H9 (cell line): ENCODE measurements at regions not wholly inside any gene's neighbourhood (a gene's known extent, or its start where the extent isn't known, plus 50 kb on each side); places are given as distances from the start of the nearest gene placed in this dataset.

Source experiments
- DNase-seq: peaks from one replicate; pipeline ENCODE4 v3.0.0-alpha.2; 2017
- H2AFZ ChIP-seq: one replicate; pipeline ENCODE4 v1.6.1; 2013; ENCODE audit warnings: mild to moderate bottlenecking, low read length, control low read depth, moderate library complexity
- H2AK5ac ChIP-seq: 2 replicates; pipeline ENCODE4 v1.6.1; 2013; ENCODE audit warnings: low read length, control low read depth, mixed read lengths; ENCODE audit not compliant: insufficient read length
- H2BK120ac ChIP-seq: one replicate; pipeline ENCODE4 v1.6.1; 2013; ENCODE audit warnings: low read depth, mild to moderate bottlenecking, low read length, control low read depth, inconsistent platforms; ENCODE audit not compliant: poor library complexity, severe bottlenecking
- H2BK12ac ChIP-seq: 2 replicates; pipeline ENCODE4 v1.6.1; 2013; ENCODE audit warnings: low read length, control low read depth, mixed read lengths, low read depth; ENCODE audit not compliant: insufficient read length
- H2BK15ac ChIP-seq: 2 replicates; pipeline ENCODE4 v1.6.1; 2013; ENCODE audit warnings: low read depth, low read length, control low read depth
- H2BK20ac ChIP-seq: one replicate; pipeline ENCODE4 v1.6.1; 2013; ENCODE audit warnings: low read depth, mild to moderate bottlenecking, low read length, control low read depth, inconsistent platforms; ENCODE audit not compliant: poor library complexity, severe bottlenecking
- H2BK5ac ChIP-seq: 2 replicates; pipeline ENCODE4 v1.6.1; 2013; ENCODE audit warnings: low read length, control low read depth, mixed read lengths; ENCODE audit not compliant: insufficient read length
- H3K14ac ChIP-seq: 2 replicates; pipeline ENCODE4 v1.6.1; 2013; ENCODE audit warnings: low read length, control low read depth; ENCODE audit not compliant: insufficient read depth
- H3K18ac ChIP-seq: 2 replicates; pipeline ENCODE4 v1.6.1; 2013; ENCODE audit warnings: low read depth, mild to moderate bottlenecking, mixed read lengths, low read length, control low read depth; ENCODE audit not compliant: insufficient read length
- H3K23ac ChIP-seq: 2 replicates; pipeline ENCODE4 v1.6.1; 2013; ENCODE audit warnings: low read length, control low read depth, mixed read lengths, low read depth; ENCODE audit not compliant: insufficient read length
- H3K23me2 ChIP-seq: 2 replicates; pipeline ENCODE4 v1.6.1; 2013; ENCODE audit warnings: low read depth, mild to moderate bottlenecking, mixed read lengths, low read length, control low read depth; ENCODE audit not compliant: insufficient read length, poor library complexity, severe bottlenecking
- H3K27ac ChIP-seq: 2 replicates; pipeline ENCODE4 v1.5.1; 2013; ENCODE audit warnings: low read length, control low read depth, mixed read lengths, low read depth; ENCODE audit not compliant: insufficient read length
- H3K27me3 ChIP-seq: 2 replicates; pipeline ENCODE4 v1.6.1; 2013; ENCODE audit warnings: low read length, control low read depth, inconsistent platforms; ENCODE audit not compliant: insufficient read depth
- H3K4ac ChIP-seq: 2 replicates; pipeline ENCODE4 v1.6.1; 2013; ENCODE audit warnings: low read depth, mild to moderate bottlenecking, control low read depth, inconsistent platforms, low read length, moderate library complexity
- H3K4me1 ChIP-seq: 2 replicates; pipeline ENCODE4 v1.6.1; 2013; ENCODE audit warnings: low read length, control low read depth, inconsistent platforms; ENCODE audit not compliant: insufficient read depth
- H3K4me2 ChIP-seq: 2 replicates; pipeline ENCODE4 v1.6.1; 2013; ENCODE audit warnings: low read length, control low read depth, mixed read lengths; ENCODE audit not compliant: insufficient read length, insufficient read depth
- H3K56ac ChIP-seq: 2 replicates; pipeline ENCODE4 v1.6.1; 2013; ENCODE audit warnings: low read depth, mild to moderate bottlenecking, mixed read lengths, low read length, control low read depth; ENCODE audit not compliant: insufficient read length
- H3K79me1 ChIP-seq: 2 replicates; pipeline ENCODE4 v1.6.1; 2013; ENCODE audit warnings: low read depth, mild to moderate bottlenecking, moderate library complexity, low read length, control low read depth, inconsistent platforms; ENCODE audit not compliant: insufficient read depth, poor library complexity, severe bottlenecking
- H3K79me2 ChIP-seq: 2 replicates; pipeline ENCODE4 v1.6.1; 2013; ENCODE audit warnings: low read length, control low read depth, inconsistent platforms; ENCODE audit not compliant: insufficient read depth
- H3K9ac ChIP-seq: 2 replicates; pipeline ENCODE4 v1.6.1; 2013; ENCODE audit warnings: low read length, control low read depth, mixed read lengths; ENCODE audit not compliant: insufficient read length; ENCODE audit errors: extremely low read depth
- H3K9me3 ChIP-seq: one replicate; pipeline ENCODE4 v1.6.1; 2013; ENCODE audit warnings: low read depth, low read length, inconsistent platforms; ENCODE audit not compliant: control insufficient read depth
- H3T11ph ChIP-seq: one replicate; pipeline ENCODE4 v1.6.1; 2013; ENCODE audit warnings: mild to moderate bottlenecking, low read length, control low read depth, inconsistent platforms
- H4K20me1 ChIP-seq: one replicate; pipeline ENCODE4 v1.6.1; 2013; ENCODE audit not compliant: control insufficient read depth, insufficient read length, insufficient read depth
- H4K5ac ChIP-seq: 2 replicates; pipeline ENCODE4 v1.6.1; 2013; ENCODE audit warnings: low read depth, mild to moderate bottlenecking, mixed read lengths, low read length, control low read depth; ENCODE audit not compliant: insufficient read length
- H4K8ac ChIP-seq: replicated peaks from 2 replicates; pipeline ENCODE4 v1.6.1; 2013; ENCODE audit warnings: low read length, control low read depth, mixed read lengths, low read depth; ENCODE audit not compliant: insufficient read length
- H4K91ac ChIP-seq: 2 replicates; pipeline ENCODE4 v1.6.1; 2013; ENCODE audit warnings: low read depth, mild to moderate bottlenecking, moderate library complexity, mixed read lengths, low read length, control low read depth; ENCODE audit not compliant: insufficient read length
- H3K27ac Mint-ChIP-seq, 3 experiments: 2 replicates in 2 of 3; 3 replicates in 1 of 3; pipeline ENCODE4 v1.8.0; 2020 to 2021; ENCODE audit warnings: mixed read lengths in 3 of 3, mild to moderate bottlenecking in 1 of 3, moderate library complexity in 1 of 3
- H3K27me3 Mint-ChIP-seq: 2 replicates; pipeline ENCODE4 v1.8.0; 2021; ENCODE audit warnings: low read depth, mild to moderate bottlenecking, moderate library complexity, mixed read lengths
- H3K36me3 Mint-ChIP-seq, 3 experiments: 2 replicates in 2 of 3; 3 replicates in 1 of 3; pipeline ENCODE4 v1.8.0; 2020 to 2021; ENCODE audit warnings: low read depth in 3 of 3, mixed read lengths in 3 of 3; ENCODE audit not compliant: insufficient read depth in 1 of 3
- H3K4me1 Mint-ChIP-seq, 2 experiments: 2 replicates each; pipeline ENCODE4 v1.8.0; 2020; ENCODE audit warnings: mixed read lengths in 2 of 2
- H3K4me3 Mint-ChIP-seq, 2 experiments: 2 replicates in 1 of 2; 3 replicates in 1 of 2; pipeline ENCODE4 v1.8.0; 2020 to 2021; ENCODE audit warnings: mild to moderate bottlenecking in 2 of 2, mixed read lengths in 2 of 2, moderate library complexity in 1 of 2
- H3K9me3 Mint-ChIP-seq, 2 experiments: 2 replicates in 1 of 2; 3 replicates in 1 of 2; pipeline ENCODE4 v1.8.0; 2020; ENCODE audit warnings: mild to moderate bottlenecking in 2 of 2, mixed read lengths in 2 of 2, moderate library complexity in 1 of 2
- CTCF ChIP-seq: fragments of 200-600 bp; sonication (generic); conservative IDR thresholded peaks from 3 replicates; pipeline ENCODE4 v1.8.0; 2021; ENCODE audit warnings: antibody characterized with exemption, mild to moderate bottlenecking
- WGBS: extraction: QIAGEN DNeasy Blood & Tissue Kit; methylation state at CpG from one replicate; pipeline ENCODE4 v1.1.7; 2013; ENCODE audit warnings: missing lambda C conversion rate, low lambda C conversion rate, mixed read lengths; ENCODE audit not compliant: insufficient read length; ENCODE audit errors: extremely low coverage; 5-methylcytosine and 5-hydroxymethylcytosine counted together

DNA sequence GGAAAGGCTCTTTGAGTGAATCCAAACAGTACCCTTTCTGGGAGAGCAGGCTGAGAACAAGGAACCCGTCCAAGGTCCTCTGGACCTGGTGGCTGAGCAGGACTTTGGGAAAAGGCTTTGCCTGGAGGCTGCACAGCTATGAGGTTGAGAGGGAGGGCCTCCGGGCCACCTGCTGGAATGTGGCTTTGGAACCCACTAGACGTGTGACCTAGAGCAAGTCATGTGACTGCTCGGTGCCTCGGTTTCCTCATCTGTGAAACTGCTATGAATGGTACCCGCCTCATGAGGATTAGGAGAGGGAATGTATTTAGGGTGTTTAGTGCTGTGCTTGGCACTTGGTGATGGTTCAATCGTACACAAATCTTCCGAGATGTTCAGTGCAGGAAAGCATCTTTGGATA is 50.4 kb downstream of the HAPSTR1 start:
- WGBS = no CpG with 5 or more reads among the region's 8 CpGs
- no peak overlapping the region for H2AFZ ChIP-seq

More for the DNA sequence above, 50.4 kb downstream of the HAPSTR1 start:
- Mint-ChIP-seq H3K4me1 (peaks cover 19 to 26% of the 10 kb centered on the region in 2 experiments), H3K27ac (no peak overlapping the region), H3K9me3 (peaks cover 4 to 11% of the 10 kb centered on the region in 2 experiments; a peak in 4 of 5 replicates), H3K27me3 (peaks cover 10% of the 10 kb centered on the region), H3K4me3 (no peak overlapping the region), H3K36me3 (peaks cover 4 to 13% (median 4%) of the 10 kb centered on the region in 3 experiments; a peak in 6 of 7 replicates)
- no peak overlapping the region for H4K8ac ChIP-seq
- H3K9me3 ChIP-seq = no peaks in the 10 kb centered on the region
- no peak overlapping the region for H3K27ac ChIP-seq
- DNase-seq = no peak
- H3K56ac ChIP-seq = no peak overlapping the region
- H2BK15ac ChIP-seq = no peak overlapping the region
- no peak overlapping the region for H3K18ac ChIP-seq
- no peak for TF ChIP-seq CTCF
- H3T11ph ChIP-seq = no peak overlapping the region
- H4K5ac ChIP-seq = no peak overlapping the region
- H2BK5ac ChIP-seq = no peak overlapping the region
- H2BK120ac ChIP-seq = no peak overlapping the region
- H4K91ac ChIP-seq = no peak overlapping the region
- no peak overlapping the region for H3K14ac ChIP-seq
- peaks cover 4% of the 10 kb centered on the region; the same call in 1 of the 2 replicates for H3K4me1 ChIP-seq
- H3K4ac ChIP-seq = no peak overlapping the region
- H2BK20ac ChIP-seq = no peak overlapping the region
- no peaks in the 10 kb centered on the region for H4K20me1 ChIP-seq
- H3K27me3 ChIP-seq = no peaks in the 10 kb centered on the region
- no peaks in the 10 kb centered on the region for H3K79me2 ChIP-seq
- H3K4me2 ChIP-seq = no peak overlapping the region
- no peak overlapping the region for H3K23ac ChIP-seq
- no peaks in the 10 kb centered on the region for H3K23me2 ChIP-seq
- H2BK12ac ChIP-seq = no peak overlapping the region
- H3K9ac ChIP-seq = no peak overlapping the region
- H3K79me1 ChIP-seq = no peaks in the 10 kb centered on the region
- H2AK5ac ChIP-seq = no peak overlapping the region
